ENCODE measurements at regions not wholly inside any gene's neighbourhood (a gene's known extent, or its start where the extent isn't known, plus 50 kb on each side); places are given as distances from the start of the nearest gene placed in this dataset.

DNA sequence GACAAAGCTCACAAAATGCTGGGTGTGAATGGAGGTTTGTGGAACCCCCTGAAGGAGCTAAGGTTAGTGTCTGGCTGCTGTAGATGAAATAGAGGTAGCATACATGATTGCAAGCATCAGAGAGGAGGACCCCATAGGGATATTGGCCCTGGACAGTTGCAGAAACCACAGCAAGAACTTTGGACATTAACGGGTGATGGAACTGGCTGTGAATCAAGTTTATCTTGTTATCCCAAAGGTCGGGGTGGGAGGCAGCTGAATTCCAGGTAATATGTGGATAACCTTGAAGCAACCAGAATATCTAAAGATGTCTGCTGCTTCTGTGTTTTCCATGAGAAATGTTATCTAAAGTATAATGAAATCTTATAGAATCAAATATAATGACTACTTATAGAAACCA, 447.7 kb downstream of the ZSWIM6 start:
- H3K4me3 Mint-ChIP-seq (ENCODE audit: low read depth, unreplicated experiment), result no peak overlapping the region
- no peak overlapping the region for H3K27ac Mint-ChIP-seq (ENCODE audit: unreplicated experiment)
- no TSS peak for BruUV-seq (replicated peaks)

DNA sequence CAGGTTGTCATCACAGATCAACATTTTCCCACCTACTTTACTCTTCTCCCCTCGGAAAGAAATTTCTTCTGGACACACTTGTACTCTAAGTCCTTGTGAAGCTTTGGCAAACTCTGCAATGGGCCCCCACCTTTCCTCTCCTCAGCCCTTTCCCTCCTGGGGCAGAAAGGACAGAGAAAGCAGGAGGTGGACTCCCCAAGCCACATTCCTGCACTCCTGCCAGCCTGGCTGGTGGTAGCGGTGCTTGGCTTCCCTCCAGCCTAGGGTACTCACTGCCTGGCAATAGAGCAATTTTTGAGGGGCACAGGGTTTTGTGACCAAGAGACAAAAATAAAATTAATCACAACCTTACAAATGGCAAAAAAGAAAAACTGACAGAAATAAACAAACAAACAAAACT, 451.4 kb downstream of the ZSWIM6 start:
- TF ChIP-seq, protein P1, sequence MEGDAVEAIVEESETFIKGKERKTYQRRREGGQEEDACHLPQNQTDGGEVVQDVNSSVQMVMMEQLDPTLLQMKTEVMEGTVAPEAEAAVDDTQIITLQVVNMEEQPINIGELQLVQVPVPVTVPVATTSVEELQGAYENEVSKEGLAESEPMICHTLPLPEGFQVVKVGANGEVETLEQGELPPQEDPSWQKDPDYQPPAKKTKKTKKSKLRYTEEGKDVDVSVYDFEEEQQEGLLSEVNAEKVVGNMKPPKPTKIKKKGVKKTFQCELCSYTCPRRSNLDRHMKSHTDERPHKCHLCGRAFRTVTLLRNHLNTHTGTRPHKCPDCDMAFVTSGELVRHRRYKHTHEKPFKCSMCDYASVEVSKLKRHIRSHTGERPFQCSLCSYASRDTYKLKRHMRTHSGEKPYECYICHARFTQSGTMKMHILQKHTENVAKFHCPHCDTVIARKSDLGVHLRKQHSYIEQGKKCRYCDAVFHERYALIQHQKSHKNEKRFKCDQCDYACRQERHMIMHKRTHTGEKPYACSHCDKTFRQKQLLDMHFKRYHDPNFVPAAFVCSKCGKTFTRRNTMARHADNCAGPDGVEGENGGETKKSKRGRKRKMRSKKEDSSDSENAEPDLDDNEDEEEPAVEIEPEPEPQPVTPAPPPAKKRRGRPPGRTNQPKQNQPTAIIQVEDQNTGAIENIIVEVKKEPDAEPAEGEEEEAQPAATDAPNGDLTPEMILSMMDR (IDR thresholded peaks at IDR 0.05; ENCODE audit: unreplicated experiment), result no peak
- CTCF ChIA-PET, result no interaction called here
- H3K4me1 Mint-ChIP-seq (ENCODE audit: low read depth, unreplicated experiment), result peaks cover 10% of the 10 kb centered on the region
- no peak overlapping the region for H3K27ac Mint-ChIP-seq (ENCODE audit: unreplicated experiment)
- H3K9me3 Mint-ChIP-seq (ENCODE audit: low read depth, unreplicated experiment), result no peaks in the 10 kb centered on the region
- H3K36me3 Mint-ChIP-seq (ENCODE audit: insufficient read depth, unreplicated experiment), result no peaks in the 10 kb centered on the region
- peaks cover 7% of the 10 kb centered on the region for H3K27me3 Mint-ChIP-seq (ENCODE audit: unreplicated experiment)
- peak; percentile 31 for DNase-seq
- BruUV-seq (replicated peaks), result no TSS peak
- H3K4me3 Mint-ChIP-seq (ENCODE audit: low read depth, unreplicated experiment), result no peak overlapping the region
- intact Hi-C loops (cut with micrococcal nuclease; ENCODE audit: unreplicated experiment), result loop anchor here (5.0 kb wide), 1 partner anchor 34 kb away; no protein-coding TSS in a partner anchor

More for the DNA sequence above, 447.7 kb downstream of the ZSWIM6 start:
- Mint-ChIP-seq H3K4me1 (ENCODE audit: low read depth, unreplicated experiment) (peaks cover 10% of the 10 kb centered on the region), H3K9me3 (ENCODE audit: low read depth, unreplicated experiment) (no peaks in the 10 kb centered on the region), H3K27me3 (ENCODE audit: unreplicated experiment) (peaks cover 37% of the 10 kb centered on the region), H3K36me3 (ENCODE audit: insufficient read depth, unreplicated experiment) (no peaks in the 10 kb centered on the region)
- TF ChIP-seq, protein P1 (IDR thresholded peaks at IDR 0.05; ENCODE audit: unreplicated experiment), result no peak
- CTCF ChIA-PET, result no interaction called here
- intact Hi-C loops (cut with micrococcal nuclease; ENCODE audit: unreplicated experiment), result loop anchor here (5.0 kb wide), 1 partner anchor 38 kb away; no protein-coding TSS in a partner anchor
- DNase-seq, result no peak

DNA sequence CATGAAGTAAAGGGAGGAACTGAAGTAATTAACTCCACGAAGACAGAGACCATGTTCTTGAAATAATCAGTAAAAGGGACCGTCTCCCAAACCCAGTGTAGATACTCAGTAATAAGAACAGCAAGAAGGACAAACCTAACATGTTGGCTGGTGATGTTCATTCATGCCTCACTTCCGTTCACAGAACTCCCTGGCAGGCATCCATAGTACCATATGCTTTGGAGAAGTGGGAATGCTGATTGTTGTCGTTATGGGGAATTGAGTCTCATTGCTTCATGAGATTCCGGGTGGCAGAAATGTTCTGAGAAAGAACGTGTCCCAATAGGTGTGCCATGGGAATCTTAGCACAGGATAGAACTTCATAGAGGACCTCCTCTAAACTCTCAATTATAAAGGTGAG, 452.3 kb downstream of the ZSWIM6 start:
- Mint-ChIP-seq H3K27ac (ENCODE audit: unreplicated experiment) (no peak overlapping the region), H3K36me3 (ENCODE audit: insufficient read depth, unreplicated experiment) (no peaks in the 10 kb centered on the region), H3K27me3 (ENCODE audit: unreplicated experiment) (peaks cover under 1% of the 10 kb centered on the region), H3K4me1 (ENCODE audit: low read depth, unreplicated experiment) (peaks cover 10% of the 10 kb centered on the region), H3K4me3 (ENCODE audit: low read depth, unreplicated experiment) (no peak overlapping the region), H3K9me3 (ENCODE audit: low read depth, unreplicated experiment) (no peaks in the 10 kb centered on the region)
- intact Hi-C loops (cut with micrococcal nuclease; ENCODE audit: unreplicated experiment), result loop anchor here (5.0 kb wide), 1 partner anchor 33 kb away; no protein-coding TSS in a partner anchor
- TF ChIP-seq, protein P1 (IDR thresholded peaks at IDR 0.05; ENCODE audit: unreplicated experiment), result no peak
- CTCF ChIA-PET, result no interaction called here
- DNase-seq, result no peak
- BruUV-seq (replicated peaks), result no TSS peak

DNA sequence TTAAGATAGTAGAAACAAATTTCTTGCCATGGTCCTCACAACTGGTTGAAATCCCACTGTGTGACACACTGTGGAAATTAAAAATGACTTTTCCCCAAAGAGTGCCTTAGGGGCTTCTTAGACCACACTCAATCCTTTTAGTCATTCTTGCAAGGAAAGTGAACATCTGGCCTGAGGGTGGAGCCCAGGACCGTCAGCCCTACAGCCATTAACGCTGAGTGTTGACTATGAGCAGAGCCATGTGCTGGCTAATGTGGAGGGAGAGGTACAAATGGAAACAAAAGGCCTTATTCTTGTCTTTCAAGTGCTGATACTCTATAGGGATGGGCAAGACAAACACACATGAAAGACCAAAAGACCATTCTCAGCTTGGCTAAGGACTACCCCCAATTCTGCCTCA, 456.5 kb downstream of the ZSWIM6 start:
- TF ChIP-seq, protein P1 (IDR thresholded peaks at IDR 0.05; ENCODE audit: unreplicated experiment), result no peak
- no peak for DNase-seq
- H3K9me3 Mint-ChIP-seq (ENCODE audit: low read depth, unreplicated experiment), result no peaks in the 10 kb centered on the region
- H3K36me3 Mint-ChIP-seq (ENCODE audit: insufficient read depth, unreplicated experiment), result no peaks in the 10 kb centered on the region
- no peaks in the 10 kb centered on the region for H3K27me3 Mint-ChIP-seq (ENCODE audit: unreplicated experiment)
- CTCF ChIA-PET, result no interaction called here
- no TSS peak for BruUV-seq (replicated peaks)
- H3K4me3 Mint-ChIP-seq (ENCODE audit: low read depth, unreplicated experiment), result no peak overlapping the region
- peaks cover 27% of the 10 kb centered on the region for H3K4me1 Mint-ChIP-seq (ENCODE audit: low read depth, unreplicated experiment)
- intact Hi-C loops (cut with micrococcal nuclease; ENCODE audit: unreplicated experiment), result no loop called here
- no peak overlapping the region for H3K27ac Mint-ChIP-seq (ENCODE audit: unreplicated experiment)
